HG03097 (cell line): ENCODE measurements at regions not wholly inside any gene's neighbourhood (a gene's known extent, or its start where the extent isn't known, plus 50 kb on each side); places are given as distances from the start of the nearest gene placed in this dataset.
"Not testable (repeated sequence)": the region's sequence is repeated elsewhere in the genome, so short reads cannot be mapped to it uniquely, and the experiment has no call there.

Experiments
- ATAC-seq: cut with Tn5 transposase; IDR thresholded peaks from one replicate; pipeline ENCODE4 v1.9.1; 2021; ENCODE audit not compliant: unreplicated experiment, low FRiP score

DNA sequence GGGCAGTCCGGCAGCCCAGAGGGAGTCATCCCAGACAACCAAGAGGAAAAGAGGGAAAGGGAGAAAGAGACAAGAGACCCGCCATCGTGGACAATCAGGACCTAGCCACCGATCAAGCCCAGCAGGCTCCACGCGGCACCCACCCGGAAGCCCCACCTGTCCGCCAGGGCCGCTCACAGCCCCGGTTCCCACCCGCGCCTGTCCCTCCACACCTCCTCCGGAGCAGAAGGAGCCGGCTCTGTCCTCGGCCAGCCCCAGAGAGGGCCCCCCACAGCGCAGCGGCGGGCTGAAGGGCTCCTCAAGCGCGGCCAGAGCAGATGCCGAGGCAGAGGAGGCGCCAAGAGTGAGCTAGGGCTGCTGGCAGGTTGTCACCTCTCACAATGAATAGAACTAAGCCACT, 784.7 kb upstream of the FBXO33 start:
- ATAC-seq: no peak

DNA sequence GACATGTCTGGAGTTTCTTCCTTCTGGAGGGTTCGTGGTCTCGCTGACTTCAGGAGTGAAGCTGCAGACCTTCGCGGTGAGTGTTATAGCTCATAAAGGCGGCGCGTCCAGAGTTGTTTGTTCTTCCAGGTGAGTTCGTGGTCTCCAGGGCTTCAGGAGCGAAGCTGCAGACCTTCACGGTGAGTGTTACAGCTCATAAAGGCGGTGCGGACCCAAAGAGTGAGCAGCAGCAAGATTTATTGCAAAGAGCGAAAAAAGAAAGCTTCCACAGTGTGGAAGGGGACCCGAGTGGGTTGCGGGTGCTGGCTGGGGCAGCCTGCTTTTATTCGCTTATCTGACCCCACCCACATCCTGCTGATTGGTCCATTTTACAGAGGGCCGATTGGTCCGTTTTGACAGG, 784.2 kb upstream of the FBXO33 start:
- not testable (repeated sequence) for ATAC-seq

DNA sequence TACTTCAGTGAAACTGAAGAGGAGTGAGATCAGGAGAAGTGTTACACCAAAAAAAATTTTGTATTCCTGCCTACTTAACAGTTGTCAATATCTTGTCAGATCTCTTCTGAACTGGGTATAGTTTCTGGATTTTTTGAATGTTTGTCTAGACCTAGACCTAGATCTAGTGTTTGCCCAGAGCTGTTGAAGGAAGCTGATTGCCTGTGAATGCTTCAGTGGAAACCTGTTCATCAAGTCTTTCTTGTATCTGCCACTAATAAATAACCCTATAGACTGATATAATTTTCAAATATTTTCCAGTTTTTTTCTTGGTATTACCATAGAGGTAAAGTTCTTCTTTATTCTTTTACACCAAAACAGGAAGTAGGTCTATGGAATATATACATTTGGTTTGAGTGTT, 781.5 kb upstream of the FBXO33 start:
- ATAC-seq: no peak

DNA sequence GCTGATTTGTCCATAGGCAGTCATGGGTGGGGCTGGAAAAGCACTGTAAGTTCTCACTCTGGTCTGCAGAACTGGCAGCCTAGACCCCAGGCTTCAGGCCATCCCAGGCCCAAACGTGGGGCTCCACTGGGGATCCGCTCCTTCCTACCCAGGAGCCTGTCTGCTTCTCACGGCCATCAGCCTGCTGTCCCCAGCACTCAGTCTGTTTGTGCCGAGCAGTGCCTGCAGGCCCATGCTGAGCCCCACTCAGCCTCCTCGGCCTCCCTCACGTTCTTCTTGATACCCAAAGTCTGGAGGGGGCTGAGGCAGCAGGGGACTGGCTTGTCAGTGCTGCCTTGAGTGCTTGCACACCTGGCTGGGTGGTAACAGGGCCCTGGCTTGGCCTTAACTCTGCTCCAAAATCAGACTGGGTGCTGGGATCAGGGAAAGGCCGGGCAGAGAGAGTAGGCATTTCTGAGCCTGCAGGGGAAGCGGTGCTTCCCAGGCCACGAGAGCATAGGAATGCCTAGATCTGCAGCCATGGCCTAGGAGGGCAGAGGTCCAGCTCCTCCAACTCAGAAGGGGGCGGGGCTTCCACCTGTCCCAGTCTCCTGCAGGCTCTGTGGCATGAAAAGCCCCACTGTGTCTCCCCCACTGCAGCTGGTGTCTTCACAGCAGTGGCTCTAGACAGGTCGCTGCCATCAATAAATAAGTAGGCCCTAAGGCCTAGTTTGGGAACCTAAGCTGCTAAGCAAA, 772.4 kb upstream of the FBXO33 start:
- no peak for ATAC-seq

DNA sequence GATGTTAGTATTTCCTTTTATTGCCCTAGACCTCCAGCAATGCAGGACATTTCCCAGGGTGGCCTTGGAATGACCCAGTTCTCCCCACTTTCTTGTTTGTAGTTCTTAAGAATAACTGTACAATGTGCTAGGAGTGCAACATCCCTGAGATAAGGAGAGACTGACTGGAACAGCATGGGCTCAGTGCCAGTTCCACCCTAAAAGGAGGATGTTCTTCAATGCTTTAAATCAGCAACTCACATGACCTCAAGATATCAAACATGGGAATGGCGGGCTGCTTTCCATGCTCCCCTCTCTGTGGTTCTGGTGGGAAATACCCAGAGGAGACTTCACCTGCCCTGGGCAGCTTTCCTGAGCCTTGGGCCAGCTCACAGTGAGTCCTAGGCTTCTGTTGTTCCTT, 766.9 kb upstream of the FBXO33 start:
- no peak for ATAC-seq

DNA sequence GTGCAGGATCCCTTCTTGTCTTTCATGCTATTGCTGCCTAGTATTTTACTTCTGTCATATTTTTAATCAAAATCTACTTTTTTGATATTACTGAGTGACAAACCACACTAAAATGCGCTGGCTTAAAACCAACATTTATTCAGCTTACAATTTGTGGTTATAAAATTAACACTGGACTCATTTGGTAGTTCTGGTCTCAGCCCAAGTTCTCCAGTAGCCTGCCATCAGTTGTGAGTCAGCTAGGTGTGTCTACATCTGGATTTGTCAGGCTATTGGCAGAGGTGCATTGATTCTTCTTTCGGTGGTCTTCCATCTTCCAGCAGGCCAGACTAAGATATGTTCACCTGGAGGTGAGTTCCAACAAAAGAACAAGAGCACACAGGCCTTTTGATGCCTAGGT, 765.1 kb upstream of the FBXO33 start:
- no peak for ATAC-seq

DNA sequence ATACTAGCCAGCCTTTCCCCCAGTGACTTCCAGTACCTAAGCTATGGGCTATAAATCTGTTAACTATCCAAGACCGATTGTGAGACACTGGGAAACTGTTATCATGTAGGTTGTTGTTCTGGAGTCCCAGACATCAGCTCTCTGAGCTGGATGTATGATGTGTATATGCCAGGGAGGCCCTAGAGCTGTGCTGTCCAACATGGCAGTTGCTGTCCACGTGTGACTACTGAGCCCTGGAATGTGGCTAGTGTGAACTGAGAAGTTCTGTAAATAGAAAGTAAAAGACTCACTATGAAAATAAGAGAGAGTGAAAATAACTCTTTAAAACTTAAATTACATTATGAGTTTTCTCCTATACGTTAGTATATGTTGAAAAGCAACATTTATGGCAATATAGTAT, 755.8 kb upstream of the FBXO33 start:
- no peak for ATAC-seq

DNA sequence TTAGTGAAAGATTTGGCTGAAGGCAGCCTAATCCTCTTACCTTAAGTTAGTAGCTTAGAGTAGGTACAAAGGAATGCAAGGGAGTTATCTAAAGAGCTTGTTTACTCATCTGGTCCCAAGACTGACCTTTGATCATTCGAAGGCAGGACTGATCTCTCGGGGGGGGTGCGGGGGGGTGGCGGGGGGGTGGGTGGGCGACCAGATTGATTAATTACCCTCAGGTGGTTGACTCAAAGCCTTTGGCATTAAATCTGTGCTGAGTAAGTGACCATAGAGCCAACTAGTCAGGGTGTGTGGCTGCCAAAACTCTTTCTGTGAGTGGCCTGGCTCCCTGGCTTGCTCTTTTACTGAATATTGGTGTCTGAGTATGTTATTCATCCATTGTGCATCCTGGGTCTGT, 731.9 kb upstream of the FBXO33 start:
- ATAC-seq: no peak

DNA sequence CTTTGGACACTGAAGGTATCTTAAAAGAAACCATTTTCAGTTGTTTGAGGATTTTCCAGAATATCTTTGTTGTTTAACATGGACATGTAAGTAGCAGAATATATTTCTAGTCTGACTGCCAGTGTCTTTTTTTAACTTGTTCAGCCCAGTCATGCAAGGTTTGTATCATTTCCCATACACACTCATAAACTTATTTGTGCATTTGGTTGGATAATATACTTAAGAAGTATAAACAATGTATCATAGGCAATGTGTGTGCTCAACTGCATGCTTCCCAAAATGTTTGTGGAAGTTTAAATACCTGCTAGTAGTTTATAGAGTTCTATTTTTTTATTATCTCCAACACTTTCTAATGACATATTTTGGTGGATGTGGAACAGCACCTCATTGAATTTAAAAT, 707.4 kb upstream of the FBXO33 start:
- no peak for ATAC-seq

DNA sequence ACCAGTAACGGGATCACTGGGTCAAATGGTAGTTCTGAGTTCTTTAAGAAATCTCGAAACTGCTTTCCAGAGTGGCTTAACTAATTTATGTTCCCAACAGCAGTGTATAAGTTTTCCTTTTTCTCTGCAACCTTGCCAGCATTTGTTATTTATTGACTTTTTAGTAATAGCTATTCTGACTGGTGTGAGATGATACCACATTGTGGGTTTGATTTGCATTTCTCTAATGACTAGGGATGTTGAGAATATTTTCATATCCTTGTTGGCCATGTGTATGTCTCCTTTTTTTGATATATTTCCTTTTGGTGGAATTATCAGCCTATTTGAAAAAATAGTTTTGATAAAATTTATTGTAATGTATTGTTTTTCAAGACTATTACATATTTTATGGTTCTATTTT, 701.2 kb upstream of the FBXO33 start:
- ATAC-seq: no peak

DNA sequence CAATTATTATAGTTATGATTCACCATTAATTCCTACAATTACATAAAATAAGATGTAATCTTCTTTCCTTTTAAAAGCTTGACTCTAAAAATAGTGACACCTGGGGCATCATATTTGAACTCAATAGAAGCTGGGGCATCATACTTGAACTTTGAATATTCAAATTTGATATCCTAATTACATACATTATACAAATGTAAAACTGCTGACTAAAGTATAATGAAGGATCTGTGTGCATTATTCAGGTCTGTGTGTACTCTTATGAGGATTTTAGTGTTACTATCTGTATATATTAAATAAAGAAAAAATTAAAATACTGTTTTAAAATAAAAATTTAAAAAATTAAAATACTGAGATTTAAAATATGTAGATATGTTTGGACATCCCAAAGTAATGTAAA, 696.9 kb upstream of the FBXO33 start:
- no peak for ATAC-seq

DNA sequence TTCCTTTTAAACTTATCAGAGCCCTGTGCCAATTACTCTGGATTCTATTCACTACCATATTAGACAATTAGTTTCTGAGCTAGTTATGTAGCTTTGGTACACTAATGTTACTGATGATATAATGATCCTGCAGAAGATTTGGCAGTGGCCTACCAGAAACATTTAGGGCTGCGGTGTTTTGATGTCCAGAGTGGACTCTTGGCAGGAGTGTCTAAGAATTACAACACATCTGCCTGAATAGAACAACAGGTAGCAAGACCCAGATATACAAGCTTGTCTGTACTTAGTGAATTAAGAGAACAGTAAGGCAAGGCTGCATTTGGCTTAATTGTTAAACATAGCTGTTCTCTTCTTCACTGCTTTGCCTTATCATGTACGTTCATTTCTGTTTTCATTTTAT, 691.6 kb upstream of the FBXO33 start:
- no peak for ATAC-seq

DNA sequence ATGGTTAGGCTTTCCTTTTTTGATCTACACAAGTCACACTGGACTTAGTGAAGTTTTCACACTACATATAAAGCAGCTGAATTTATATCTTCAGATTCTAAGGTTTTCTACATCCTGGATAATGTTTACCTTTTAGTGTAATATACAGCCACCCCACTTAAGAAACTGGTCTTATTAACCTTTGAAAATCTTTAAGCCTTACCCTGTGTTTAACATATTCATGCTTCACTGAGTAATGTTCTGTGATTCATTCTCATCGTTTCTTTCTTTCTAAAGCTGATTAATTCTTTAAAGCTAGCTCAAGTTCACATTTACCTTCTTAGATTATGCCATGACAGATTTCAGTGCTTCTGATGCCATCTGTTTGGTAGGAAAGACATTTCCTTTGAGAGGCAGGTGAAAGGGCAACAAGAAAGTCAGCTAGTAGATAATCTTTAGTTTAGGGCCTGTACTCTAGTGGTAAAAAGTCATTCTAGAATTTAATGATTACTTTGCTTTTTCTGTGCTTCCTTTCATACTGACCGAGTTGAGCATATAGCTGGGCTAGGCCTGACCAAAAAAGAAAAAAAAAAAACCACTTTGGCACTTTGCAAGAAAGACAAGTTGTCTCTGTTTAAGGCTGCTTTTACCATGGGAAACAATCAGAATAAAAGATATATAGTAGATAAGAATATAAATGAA, 690.9 kb upstream of the FBXO33 start:
- ATAC-seq: peak; percentile 83

DNA sequence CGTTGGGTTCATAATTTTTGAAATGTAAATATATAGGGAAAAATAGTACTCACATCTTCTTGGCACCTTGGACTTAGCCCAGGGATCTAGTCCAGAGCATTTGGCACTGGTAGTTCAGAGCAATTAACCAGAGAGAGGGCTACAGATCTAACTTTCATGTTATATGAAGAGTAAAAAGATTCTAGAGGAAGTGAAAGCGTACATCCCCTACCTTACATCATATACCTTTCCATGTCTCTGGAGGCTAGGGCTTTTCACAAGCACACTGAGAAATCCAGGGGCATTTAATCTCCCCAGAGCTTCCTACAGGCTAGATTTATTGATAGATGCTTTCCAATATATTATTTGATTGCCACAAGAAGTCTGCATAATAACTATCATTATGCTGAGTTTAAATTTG, 687.5 kb upstream of the FBXO33 start:
- ATAC-seq: peak; percentile 50

DNA sequence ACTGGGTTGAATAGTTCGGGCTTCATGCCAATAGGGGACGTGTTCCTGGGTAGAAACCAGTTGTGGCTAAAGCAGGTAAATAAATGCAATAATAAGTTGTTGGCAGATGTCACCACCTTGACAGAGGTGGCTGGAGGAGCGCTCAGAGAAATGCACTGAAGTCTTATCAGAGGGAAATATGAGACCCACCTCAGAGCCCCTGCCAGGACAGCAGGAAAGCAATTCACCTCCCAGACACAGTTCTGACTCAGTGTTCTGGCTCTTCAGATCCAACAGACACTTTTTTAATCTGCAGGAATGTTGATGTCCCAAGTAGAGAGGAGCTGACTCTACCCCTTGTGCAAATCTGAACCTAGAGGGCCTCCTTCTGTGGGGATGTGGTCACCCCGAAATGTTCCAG, 687.1 kb upstream of the FBXO33 start:
- no peak for ATAC-seq

DNA sequence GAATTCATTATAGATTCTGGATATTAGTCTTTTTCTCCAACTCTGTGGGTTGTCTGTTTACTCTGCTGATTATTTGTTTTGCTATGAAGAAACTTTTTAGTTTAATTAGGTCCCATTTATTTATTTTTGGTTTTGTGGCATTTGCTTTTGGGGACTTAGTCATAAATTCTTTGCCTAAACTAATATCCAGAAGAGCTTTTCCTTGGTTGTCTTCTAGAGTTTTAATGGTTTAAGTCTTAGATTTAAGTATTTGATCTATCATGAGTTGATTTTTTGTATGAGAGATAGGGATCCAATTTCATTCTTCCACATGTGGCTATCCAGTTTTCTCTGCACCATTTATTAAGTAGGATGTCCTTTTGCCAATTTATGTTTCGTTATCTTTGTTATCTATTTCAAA, 683.4 kb upstream of the FBXO33 start:
- no peak for ATAC-seq

DNA sequence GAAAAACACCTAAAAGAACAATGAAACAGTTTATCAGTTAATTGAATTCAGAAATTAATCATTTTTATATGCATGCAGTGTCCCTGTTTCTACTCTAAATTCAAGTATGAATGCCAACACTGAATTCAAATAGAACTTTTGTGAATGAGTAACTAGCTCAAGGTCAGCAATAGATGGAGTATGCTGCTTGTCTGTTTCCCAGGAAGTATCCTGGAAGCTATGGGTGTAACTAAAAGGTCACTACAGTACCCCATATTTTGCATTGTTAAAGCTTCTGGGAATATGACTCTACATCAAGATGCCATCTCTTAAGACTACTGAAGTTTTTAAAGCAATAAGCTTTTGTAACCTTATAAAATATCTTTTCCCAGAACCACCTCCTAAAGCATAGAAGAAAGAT, 681.4 kb upstream of the FBXO33 start:
- no peak for ATAC-seq

DNA sequence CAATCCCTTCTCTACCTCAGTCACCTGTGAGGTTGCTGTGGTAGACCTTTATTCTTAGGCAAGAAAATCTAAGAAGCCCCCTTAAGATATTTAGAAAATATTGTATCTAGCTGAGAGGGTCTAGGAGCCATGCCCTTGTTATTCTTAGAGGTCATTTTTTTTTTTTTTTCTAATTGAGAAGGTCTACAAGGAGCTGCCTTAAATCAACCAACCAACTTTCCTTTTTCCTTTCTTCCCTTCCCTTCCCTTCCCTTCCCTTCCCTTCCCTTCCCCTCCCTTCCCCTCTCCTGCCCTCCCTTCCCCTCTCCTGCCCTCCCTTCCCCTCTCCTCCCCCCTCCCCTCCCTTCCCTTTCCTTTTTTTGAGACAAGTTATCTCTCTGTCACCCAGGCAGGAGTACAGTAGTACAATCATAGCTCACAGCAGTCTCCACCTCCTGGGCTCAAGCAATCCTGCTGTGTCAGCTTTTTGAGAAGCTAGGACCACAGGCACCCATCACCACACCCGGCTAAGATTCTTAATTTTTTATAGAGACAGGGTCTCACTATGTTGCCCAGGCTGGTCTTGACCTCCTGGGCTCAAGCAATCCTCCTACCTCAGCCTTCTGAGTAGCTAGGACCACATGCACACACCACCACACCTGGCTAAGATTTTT, 668.4 kb upstream of the FBXO33 start:
- no peak for ATAC-seq

DNA sequence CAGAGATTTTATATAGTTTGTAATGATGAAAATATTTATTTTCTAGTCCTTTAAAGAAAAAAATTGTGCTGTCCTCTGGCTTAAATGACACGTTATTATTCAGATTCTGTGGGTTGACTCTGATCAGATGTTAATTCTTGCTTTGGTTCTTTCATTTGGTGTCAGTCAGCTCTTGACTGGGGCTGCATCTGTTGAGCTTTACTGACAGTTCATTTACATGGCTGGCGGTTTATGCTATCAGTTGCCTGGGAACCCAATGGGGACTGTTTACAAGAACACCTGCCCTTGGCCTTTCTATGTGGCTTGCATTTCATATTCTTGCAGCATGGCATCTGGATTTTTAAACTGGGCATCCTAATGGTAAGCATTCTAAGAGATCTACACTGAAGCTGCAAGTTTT, 667.1 kb upstream of the FBXO33 start:
- ATAC-seq: no peak

DNA sequence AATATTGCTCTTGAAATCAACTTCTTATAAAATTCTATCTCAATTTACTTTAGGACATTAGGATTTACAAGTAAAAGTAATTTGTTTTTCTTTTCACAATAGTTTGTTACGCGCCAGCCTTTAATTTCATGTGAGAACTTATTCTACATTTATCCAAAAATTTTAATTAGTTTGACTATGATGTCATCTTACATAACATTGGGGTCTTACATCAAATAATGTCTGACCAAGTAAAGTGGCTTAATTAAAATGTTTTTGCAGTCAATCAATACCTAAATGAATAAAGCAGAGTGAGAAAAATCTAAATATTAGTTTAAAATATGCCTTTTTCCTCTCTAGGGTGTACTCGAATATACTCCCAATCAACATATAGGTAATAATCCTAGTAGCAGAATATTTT, 666.2 kb upstream of the FBXO33 start:
- no peak for ATAC-seq

DNA sequence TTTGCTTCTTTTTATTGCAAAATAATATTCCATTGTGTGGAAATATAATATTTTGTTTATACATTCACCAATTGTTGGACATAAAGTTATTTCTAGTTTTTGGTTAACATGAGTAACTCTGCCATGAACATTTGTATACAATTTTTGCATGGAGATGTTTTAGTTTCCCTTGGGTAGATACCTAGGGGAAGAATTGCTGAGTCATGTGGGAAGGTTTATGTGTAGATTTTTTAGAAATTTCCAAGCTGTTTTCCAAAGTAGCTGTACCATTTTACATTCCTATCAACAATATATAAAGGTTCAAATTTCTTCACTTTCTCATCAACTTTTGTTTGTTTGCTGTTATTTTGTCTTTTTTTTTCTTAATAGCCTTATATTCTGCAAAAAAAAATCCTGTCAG, 664.7 kb upstream of the FBXO33 start:
- ATAC-seq: no peak

DNA sequence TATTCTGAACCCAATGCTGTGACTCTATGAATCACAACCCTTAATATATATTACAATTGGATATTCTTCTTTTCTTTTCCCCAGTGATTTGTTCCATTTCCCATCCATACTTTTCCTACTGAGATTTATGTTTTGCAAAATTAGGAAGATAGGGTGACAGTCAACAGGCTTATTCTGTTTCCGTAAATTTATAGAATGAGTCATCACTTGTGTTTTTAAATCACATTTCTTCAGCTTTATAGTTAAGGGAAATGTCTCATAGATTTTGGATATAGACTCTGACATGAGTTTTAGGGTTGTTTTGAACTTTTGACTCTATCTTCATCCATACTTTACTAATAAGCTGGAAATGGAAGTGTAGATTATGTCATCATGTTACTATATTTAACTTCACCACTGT, 661.6 kb upstream of the FBXO33 start:
- ATAC-seq: no peak
